Parathyroid adenoma (tissue), 2 donors: ENCODE measurements at regions not wholly inside any gene's neighbourhood (a gene's known extent, or its start where the extent isn't known, plus 50 kb on each side); places are given as distances from the start of the nearest gene placed in this dataset.

Experiments
- H2AFZ ChIP-seq: fragments of 300-600 bp; sonication (generic); one replicate; pipeline ENCODE4 v1.7.0; 2017; ENCODE audit warnings: antibody characterized with exemption, mild to moderate bottlenecking
- H3K27ac ChIP-seq: fragments of 300-600 bp; sonication (generic); one replicate; pipeline ENCODE4 v1.7.0; 2017
- H3K27me3 ChIP-seq: fragments of 300-600 bp; sonication (generic); one replicate; pipeline ENCODE4 v1.7.0; 2017; ENCODE audit warnings: low read length; ENCODE audit not compliant: control insufficient read depth, insufficient read depth
- H3K36me3 ChIP-seq: fragments of 300-600 bp; sonication (generic); one replicate; pipeline ENCODE4 v1.7.0; 2017; ENCODE audit warnings: low read length; ENCODE audit not compliant: control insufficient read depth, insufficient read depth
- H3K4me1 ChIP-seq: fragments of 300-600 bp; sonication (generic); one replicate; pipeline ENCODE4 v1.7.0; 2017; ENCODE audit warnings: control low read depth
- H3K4me2 ChIP-seq: fragments of 300-600 bp; sonication (generic); one replicate; pipeline ENCODE4 v1.7.0; 2017; ENCODE audit warnings: low read length
- H3K4me3 ChIP-seq: fragments of 300-600 bp; sonication (generic); one replicate; pipeline ENCODE4 v1.7.0; 2017; ENCODE audit warnings: low read depth, low read length
- H3K79me2 ChIP-seq: fragments of 300-600 bp; sonication (generic); one replicate; pipeline ENCODE4 v1.7.0; 2017; ENCODE audit warnings: control low read depth
- H3K9ac ChIP-seq: fragments of 300-600 bp; sonication (generic); one replicate; pipeline ENCODE4 v1.7.0; 2017; ENCODE audit warnings: mild to moderate bottlenecking
- H3K9me3 ChIP-seq: fragments of 300-600 bp; sonication (generic); one replicate; pipeline ENCODE4 v1.7.0; 2017; ENCODE audit warnings: low read length; ENCODE audit not compliant: control insufficient read depth
- TF ChIP-seq, protein P1 (sequence below): fragments of 300-600 bp; sonication (generic); IDR thresholded peaks from one replicate; pipeline ENCODE4 v1.7.0; 2017; ENCODE audit warnings: antibody characterized with exemption, mild to moderate bottlenecking
- donor health status: primary hyperparathyroidism.

DNA sequence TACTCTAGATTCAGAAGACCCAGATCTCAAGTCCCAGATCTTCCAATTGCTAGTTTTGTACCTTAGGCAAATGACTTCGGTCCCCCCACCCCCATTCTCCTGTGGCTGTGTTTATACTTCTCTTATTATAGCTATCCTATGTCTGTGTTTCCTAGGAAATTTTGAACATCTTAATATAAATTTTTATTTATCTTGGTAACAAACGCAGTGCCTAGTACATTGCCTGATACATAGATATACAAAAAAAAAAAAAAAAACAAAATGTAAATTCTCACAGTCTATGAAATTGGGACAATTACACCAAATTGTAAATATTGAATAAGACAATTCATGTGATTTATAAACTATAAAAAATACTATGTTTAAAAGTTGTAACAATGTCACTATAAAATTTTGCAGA, 84.1 kb upstream of the SLC44A3 start:
- Histone ChIP-seq H3K9me3 (no peaks in the 10 kb centered on the region), H3K36me3 (no peaks in the 10 kb centered on the region), H3K4me3 (no peak overlapping the region), H3K4me1 (no peaks in the 10 kb centered on the region), H3K79me2 (no peaks in the 10 kb centered on the region), H2AFZ (peak overlapping the region; percentile 86), H3K27me3 (no peaks in the 10 kb centered on the region), H3K4me2 (no peak overlapping the region), H3K27ac (peak overlapping the region; percentile 77), H3K9ac (no peak overlapping the region)
- TF ChIP-seq, protein P1, sequence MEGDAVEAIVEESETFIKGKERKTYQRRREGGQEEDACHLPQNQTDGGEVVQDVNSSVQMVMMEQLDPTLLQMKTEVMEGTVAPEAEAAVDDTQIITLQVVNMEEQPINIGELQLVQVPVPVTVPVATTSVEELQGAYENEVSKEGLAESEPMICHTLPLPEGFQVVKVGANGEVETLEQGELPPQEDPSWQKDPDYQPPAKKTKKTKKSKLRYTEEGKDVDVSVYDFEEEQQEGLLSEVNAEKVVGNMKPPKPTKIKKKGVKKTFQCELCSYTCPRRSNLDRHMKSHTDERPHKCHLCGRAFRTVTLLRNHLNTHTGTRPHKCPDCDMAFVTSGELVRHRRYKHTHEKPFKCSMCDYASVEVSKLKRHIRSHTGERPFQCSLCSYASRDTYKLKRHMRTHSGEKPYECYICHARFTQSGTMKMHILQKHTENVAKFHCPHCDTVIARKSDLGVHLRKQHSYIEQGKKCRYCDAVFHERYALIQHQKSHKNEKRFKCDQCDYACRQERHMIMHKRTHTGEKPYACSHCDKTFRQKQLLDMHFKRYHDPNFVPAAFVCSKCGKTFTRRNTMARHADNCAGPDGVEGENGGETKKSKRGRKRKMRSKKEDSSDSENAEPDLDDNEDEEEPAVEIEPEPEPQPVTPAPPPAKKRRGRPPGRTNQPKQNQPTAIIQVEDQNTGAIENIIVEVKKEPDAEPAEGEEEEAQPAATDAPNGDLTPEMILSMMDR = no peak

GRCh38 chr1:94734963-94735901, 84.9 kb upstream of the SLC44A3 start:
- Histone ChIP-seq H3K27me3 (no peaks in the 10 kb centered on the region), H3K4me1 (no peaks in the 10 kb centered on the region), H3K4me3 (no peak overlapping the region), H3K79me2 (no peaks in the 10 kb centered on the region), H3K27ac (peak overlapping the region; percentile 77), H3K4me2 (peak overlapping the region; percentile 28), H3K9ac (no peak overlapping the region), H3K9me3 (no peaks in the 10 kb centered on the region), H3K36me3 (no peaks in the 10 kb centered on the region), H2AFZ (peak overlapping the region; percentile 86)
- TF ChIP-seq, protein P1 = no peak

GRCh38 chr1:94731891-94732290, 88.3 kb upstream of the SLC44A3 start:
- Histone ChIP-seq H3K4me3 (no peak overlapping the region), H3K9ac (no peak overlapping the region), H3K79me2 (no peaks in the 10 kb centered on the region), H3K4me2 (no peak overlapping the region), H3K27me3 (no peaks in the 10 kb centered on the region), H3K9me3 (no peaks in the 10 kb centered on the region), H3K27ac (no peak overlapping the region), H3K36me3 (no peaks in the 10 kb centered on the region), H2AFZ (no peak overlapping the region), H3K4me1 (no peaks in the 10 kb centered on the region)
- TF ChIP-seq, protein P1 = no peak

DNA sequence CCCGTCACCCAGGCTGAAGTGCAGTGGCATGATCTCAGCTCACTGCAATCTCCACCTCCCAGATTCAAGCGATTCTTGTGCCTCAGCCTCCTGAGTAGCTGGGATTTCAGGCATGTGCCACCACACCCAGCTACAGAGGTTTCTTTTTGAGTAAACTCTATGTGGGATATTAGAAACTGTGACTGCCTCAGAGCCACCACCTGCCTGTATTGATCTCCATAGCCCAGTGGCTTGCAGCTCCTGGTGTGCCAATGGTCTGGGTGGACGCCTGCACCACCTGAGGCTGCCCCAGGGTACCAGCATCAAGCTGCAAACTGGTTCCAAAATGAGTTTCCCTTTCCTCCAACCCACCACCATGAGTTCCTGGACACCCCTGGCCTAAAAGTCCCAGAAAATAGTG, 89.7 kb upstream of the SLC44A3 start:
- Histone ChIP-seq H3K4me2 (no peak overlapping the region), H3K27me3 (no peaks in the 10 kb centered on the region), H3K36me3 (no peaks in the 10 kb centered on the region), H3K9ac (no peak overlapping the region), H3K9me3 (no peaks in the 10 kb centered on the region), H3K4me3 (no peak overlapping the region), H3K27ac (no peak overlapping the region), H2AFZ (no peak overlapping the region), H3K4me1 (no peaks in the 10 kb centered on the region), H3K79me2 (no peaks in the 10 kb centered on the region)
- TF ChIP-seq, protein P1 = no peak
